ENCODE measurements at regions not wholly inside any gene's neighbourhood (a gene's known extent, or its start where the extent isn't known, plus 50 kb on each side); places are given as distances from the start of the nearest gene placed in this dataset.

DNA sequence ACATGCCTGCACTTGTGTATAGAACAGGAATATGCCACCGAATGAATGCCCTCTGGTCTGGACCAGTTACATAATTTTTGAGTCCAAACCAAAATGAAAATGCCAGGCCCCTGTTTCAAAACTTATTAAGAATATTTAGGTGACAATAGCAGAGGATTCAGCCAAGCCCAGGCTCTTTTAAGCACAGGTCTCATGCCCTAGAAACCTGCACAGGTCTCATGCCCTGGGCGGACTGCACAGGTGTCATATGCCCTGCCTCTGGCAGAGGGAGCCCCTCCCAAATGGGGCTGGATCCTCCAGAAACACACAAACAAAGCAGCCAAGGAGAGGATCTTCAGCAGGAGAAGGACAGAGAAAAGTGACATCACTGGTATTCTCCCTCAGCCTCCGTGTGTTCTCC, 605.4 kb upstream of the NRP1 start:
- Mint-ChIP-seq H3K27me3 (ENCODE audit: insufficient read depth, unreplicated experiment) (no peaks in the 10 kb centered on the region), H3K9me3 (ENCODE audit: unreplicated experiment) (peaks cover 18% of the 10 kb centered on the region), H3K4me3 (ENCODE audit: unreplicated experiment) (no peak overlapping the region), H3K4me1 (ENCODE audit: low read depth, unreplicated experiment) (peaks cover 8% of the 10 kb centered on the region), H3K36me3 (ENCODE audit: insufficient read depth, unreplicated experiment) (no peaks in the 10 kb centered on the region), H3K27ac (ENCODE audit: unreplicated experiment) (no peak overlapping the region)
- no peaks in the 10 kb centered on the region for H3K9me3 ChIP-seq
- peak in 1 of 2 experiments; percentile 14 for DNase-seq
- H3K4me1 ChIP-seq: 0 out of 2 replicates have a peak, but pooled peaks cover 4% of the 10 kb centered on the region
- no peaks in the 10 kb centered on the region for H3K27me3 ChIP-seq (replicated peaks; ENCODE audit: control insufficient read depth, insufficient read depth, low read length)
- BruUV-seq (replicated peaks): no TSS peak
- ChIA-PET CTCF (no interaction called here), POLR2A (no interaction called here)
- TF ChIP-seq, protein P1, sequence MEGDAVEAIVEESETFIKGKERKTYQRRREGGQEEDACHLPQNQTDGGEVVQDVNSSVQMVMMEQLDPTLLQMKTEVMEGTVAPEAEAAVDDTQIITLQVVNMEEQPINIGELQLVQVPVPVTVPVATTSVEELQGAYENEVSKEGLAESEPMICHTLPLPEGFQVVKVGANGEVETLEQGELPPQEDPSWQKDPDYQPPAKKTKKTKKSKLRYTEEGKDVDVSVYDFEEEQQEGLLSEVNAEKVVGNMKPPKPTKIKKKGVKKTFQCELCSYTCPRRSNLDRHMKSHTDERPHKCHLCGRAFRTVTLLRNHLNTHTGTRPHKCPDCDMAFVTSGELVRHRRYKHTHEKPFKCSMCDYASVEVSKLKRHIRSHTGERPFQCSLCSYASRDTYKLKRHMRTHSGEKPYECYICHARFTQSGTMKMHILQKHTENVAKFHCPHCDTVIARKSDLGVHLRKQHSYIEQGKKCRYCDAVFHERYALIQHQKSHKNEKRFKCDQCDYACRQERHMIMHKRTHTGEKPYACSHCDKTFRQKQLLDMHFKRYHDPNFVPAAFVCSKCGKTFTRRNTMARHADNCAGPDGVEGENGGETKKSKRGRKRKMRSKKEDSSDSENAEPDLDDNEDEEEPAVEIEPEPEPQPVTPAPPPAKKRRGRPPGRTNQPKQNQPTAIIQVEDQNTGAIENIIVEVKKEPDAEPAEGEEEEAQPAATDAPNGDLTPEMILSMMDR (IDR thresholded peaks at IDR 0.05; ENCODE audit: insufficient read depth in 1 of 2, low read depth in 1 of 2, low read length in 1 of 2, severe bottlenecking in 1 of 2, unreplicated experiment in 1 of 2): peak in 1 of 2 experiments; percentile 26
- intact Hi-C loops (cut with micrococcal nuclease; ENCODE audit: unreplicated experiment): no loop called here
- H3K4me3 ChIP-seq (ENCODE audit: low read depth, low read length): no peak overlapping the region
- H3K36me3 ChIP-seq (ENCODE audit: control insufficient read depth, insufficient read depth, low read length): no peaks in the 10 kb centered on the region

DNA sequence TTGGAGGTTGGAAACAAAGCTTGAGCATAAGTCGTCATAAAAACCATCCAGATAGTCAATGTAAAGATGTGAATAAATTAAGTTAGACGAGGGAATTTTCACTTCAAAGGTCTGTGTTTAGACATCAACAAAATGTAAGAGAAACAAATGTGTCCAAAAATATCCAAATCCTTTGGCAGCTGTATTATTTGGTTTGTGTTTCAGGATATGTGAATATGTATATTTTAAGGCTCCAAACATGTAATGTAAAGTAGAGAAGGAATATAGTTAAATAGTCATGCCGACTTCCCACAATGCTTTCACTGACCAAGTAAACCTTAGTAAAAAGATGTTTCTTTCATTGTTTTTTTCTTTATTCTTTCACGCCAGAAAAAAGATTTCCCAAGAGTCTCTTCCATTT, 604.9 kb upstream of the NRP1 start:
- Mint-ChIP-seq H3K36me3 (ENCODE audit: insufficient read depth, unreplicated experiment) (no peaks in the 10 kb centered on the region), H3K4me3 (ENCODE audit: unreplicated experiment) (no peak overlapping the region), H3K4me1 (ENCODE audit: low read depth, unreplicated experiment) (peaks cover 8% of the 10 kb centered on the region), H3K9me3 (ENCODE audit: unreplicated experiment) (peaks cover 13% of the 10 kb centered on the region), H3K27ac (ENCODE audit: unreplicated experiment) (no peak overlapping the region), H3K27me3 (ENCODE audit: insufficient read depth, unreplicated experiment) (no peaks in the 10 kb centered on the region)
- ChIA-PET POLR2A (no interaction called here), CTCF (interaction anchor here (0.7 kb wide), 1 partner anchor 214 kb away, joined by 3 read pairs; no protein-coding TSS in a partner anchor)
- TF ChIP-seq, protein P1 (IDR thresholded peaks at IDR 0.05; ENCODE audit: insufficient read depth in 1 of 2, low read depth in 1 of 2, low read length in 1 of 2, severe bottlenecking in 1 of 2, unreplicated experiment in 1 of 2): no peak
- 0 out of 2 replicates have a peak, but pooled peaks cover 4% of the 10 kb centered on the region for H3K4me1 ChIP-seq
- no peaks in the 10 kb centered on the region for H3K27me3 ChIP-seq (replicated peaks; ENCODE audit: control insufficient read depth, insufficient read depth, low read length)
- BruUV-seq (replicated peaks): no TSS peak
- no peaks in the 10 kb centered on the region for H3K9me3 ChIP-seq
- H3K4me3 ChIP-seq (ENCODE audit: low read depth, low read length): no peak overlapping the region
- no peak for DNase-seq
- H3K36me3 ChIP-seq (ENCODE audit: control insufficient read depth, insufficient read depth, low read length): no peaks in the 10 kb centered on the region
- intact Hi-C loops (cut with micrococcal nuclease; ENCODE audit: unreplicated experiment): no loop called here

DNA sequence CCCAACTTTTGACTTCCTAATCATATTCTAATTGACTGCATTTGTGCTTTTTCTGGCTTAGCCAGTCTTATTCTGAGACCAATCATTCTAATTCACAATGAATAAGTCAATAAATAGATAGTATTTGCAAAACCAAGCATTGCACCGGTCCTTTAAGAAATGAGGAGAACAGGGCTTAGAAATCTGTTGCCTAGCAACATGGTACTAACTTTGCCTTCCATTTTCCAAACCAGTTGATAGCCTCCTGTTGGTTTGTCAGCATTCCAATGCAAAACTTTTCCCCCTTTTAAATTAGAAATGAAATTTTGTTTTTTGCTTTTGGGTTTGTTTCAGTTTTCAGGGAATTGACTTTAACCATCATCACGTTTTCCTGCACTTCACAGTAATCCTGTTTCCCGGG, 603.5 kb upstream of the NRP1 start:
- H3K4me3 ChIP-seq (ENCODE audit: low read depth, low read length): no peak overlapping the region
- POLR2A ChIA-PET: no interaction called here
- Mint-ChIP-seq H3K4me3 (ENCODE audit: unreplicated experiment) (no peak overlapping the region), H3K36me3 (ENCODE audit: insufficient read depth, unreplicated experiment) (no peaks in the 10 kb centered on the region), H3K9me3 (ENCODE audit: unreplicated experiment) (no peaks in the 10 kb centered on the region), H3K4me1 (ENCODE audit: low read depth, unreplicated experiment) (peaks cover 8% of the 10 kb centered on the region), H3K27me3 (ENCODE audit: insufficient read depth, unreplicated experiment) (no peaks in the 10 kb centered on the region), H3K27ac (ENCODE audit: unreplicated experiment) (no peak overlapping the region)
- DNase-seq: no peak
- 0 out of 2 replicates have a peak, but pooled peaks cover 4% of the 10 kb centered on the region for H3K4me1 ChIP-seq
- TF ChIP-seq, protein P1 (IDR thresholded peaks at IDR 0.05; ENCODE audit: insufficient read depth in 1 of 2, low read depth in 1 of 2, low read length in 1 of 2, severe bottlenecking in 1 of 2, unreplicated experiment in 1 of 2): no peak
- no peaks in the 10 kb centered on the region for H3K36me3 ChIP-seq (ENCODE audit: control insufficient read depth, insufficient read depth, low read length)
- no peaks in the 10 kb centered on the region for H3K27me3 ChIP-seq (replicated peaks; ENCODE audit: control insufficient read depth, insufficient read depth, low read length)
- no TSS peak for BruUV-seq (replicated peaks)
- intact Hi-C loops (cut with micrococcal nuclease; ENCODE audit: unreplicated experiment): no loop called here
- CTCF ChIA-PET: no interaction called here
- no peaks in the 10 kb centered on the region for H3K9me3 ChIP-seq

All from Caco-2 (cell line).